K562 (cell line): ENCODE measurements at regions not wholly inside any gene's neighbourhood (a gene's known extent, or its start where the extent isn't known, plus 50 kb on each side); places are given as distances from the start of the nearest gene placed in this dataset.
A peak's percentile ranks its signal among the peaks of the same experiment; 100 is the strongest.

Experiments
- ATF2 ChIP-seq: sonication (generic); formaldehyde crosslinking; IDR thresholded peaks from 2 replicates; pipeline ENCODE4 v1.8.1; 2022; ENCODE audit warnings: missing genetic modification reagents
- CBX5 ChIP-seq: IDR thresholded peaks from 2 replicates; pipeline ENCODE4 v1.6.1; 2014; ENCODE audit warnings: low read depth, borderline replicate concordance
- CCNT2 ChIP-seq: IDR thresholded peaks from 2 replicates; pipeline ENCODE4 v1.6.1; 2011; ENCODE audit warnings: borderline replicate concordance, low read depth, mild to moderate bottlenecking, moderate library complexity, mixed read lengths, low read length; ENCODE audit not compliant: insufficient read length; ENCODE audit errors: extremely low read depth
- DIDO1 ChIP-seq: fragments of 450-650 bp; IDR thresholded peaks from 2 replicates; pipeline ENCODE4 v1.6.1; 2016; ENCODE audit warnings: low read depth, missing biosample characterization, missing genetic modification characterization
- ETV5 ChIP-seq: sonication (generic); formaldehyde crosslinking; IDR thresholded peaks from 2 replicates; pipeline ENCODE4 v1.4.0; 2020; ENCODE audit warnings: low read depth, mild to moderate bottlenecking, missing genetic modification reagents
- MAFG ChIP-seq: fragments of 450-650 bp; conservative IDR thresholded peaks from 2 replicates; pipeline ENCODE4 v1.6.1; 2016; ENCODE audit warnings: missing genetic modification characterization, missing compliant biosample characterization
- NR1H2 ChIP-seq: sonication (generic); formaldehyde crosslinking; IDR thresholded peaks from 2 replicates; pipeline ENCODE4 v1.4.0; 2020; ENCODE audit warnings: mild to moderate bottlenecking, missing genetic modification reagents
- PATZ1 ChIP-seq: fragments of 250-450 bp; sonication (Bioruptor Pico); IDR thresholded peaks from 2 replicates; pipeline ENCODE4 v1.5.0; 2020; ENCODE audit warnings: mild to moderate bottlenecking, borderline replicate concordance
- PHB2 ChIP-seq: fragments of 450-650 bp; IDR thresholded peaks from 2 replicates; pipeline ENCODE4 v1.6.1; 2017; ENCODE audit warnings: low read depth
- SMAD4 ChIP-seq: fragments of 250-450 bp; sonication (Bioruptor Pico); conservative IDR thresholded peaks from 2 replicates; pipeline ENCODE4 v1.8.0; 2021; ENCODE audit warnings: inconsistent platforms, mild to moderate bottlenecking, moderate library complexity
- ZBTB12 ChIP-seq: fragments of 250-450 bp; sonication (Bioruptor Pico); IDR thresholded peaks from 2 replicates; pipeline ENCODE4 v1.4.0; 2020
- ZFX ChIP-seq: sonication (generic); formaldehyde crosslinking; IDR thresholded peaks from 2 replicates; pipeline ENCODE4 v1.8.0; 2022; ENCODE audit warnings: mild to moderate bottlenecking, missing genetic modification reagents, moderate library complexity
- ZNF12 ChIP-seq: sonication (generic); formaldehyde crosslinking; IDR thresholded peaks from 2 replicates; pipeline ENCODE4 v1.4.0; 2020; ENCODE audit warnings: mild to moderate bottlenecking, missing genetic modification reagents
- ZNF121 ChIP-seq: sonication (generic); formaldehyde crosslinking; conservative IDR thresholded peaks from 2 replicates; pipeline ENCODE4 v1.8.0; 2022; ENCODE audit warnings: missing genetic modification reagents
- ZNF217 ChIP-seq: sonication (generic); formaldehyde crosslinking; IDR thresholded peaks from 2 replicates; pipeline ENCODE4 v1.8.0; 2022; ENCODE audit warnings: mild to moderate bottlenecking, missing genetic modification reagents
- TF ChIP-seq, protein P1 (sequence below): fragments of 250-450 bp; sonication (Bioruptor Pico); IDR thresholded peaks from 2 replicates; pipeline ENCODE4 v1.5.0; 2021
- TF ChIP-seq, protein P2 (sequence below): fragments of 450-650 bp; IDR thresholded peaks from 2 replicates; pipeline ENCODE4 v1.6.1; 2016
- TF ChIP-seq, protein P3 (sequence below): sonication (generic); formaldehyde crosslinking; IDR thresholded peaks from 2 replicates; pipeline ENCODE4 v1.8.0; 2022; ENCODE audit warnings: missing genetic modification reagents, mild to moderate bottlenecking, moderate library complexity, borderline replicate concordance
- TF ChIP-seq, protein P4 (sequence below): fragments of 450-650 bp; IDR thresholded peaks from 2 replicates; pipeline ENCODE4 v1.6.1; 2017; ENCODE audit warnings: mild to moderate bottlenecking, moderate library complexity

GRCh38 chr2:105669384-105669891 is 75.3 kb upstream of the NCK2 start (continued):
- TF ChIP-seq, protein P1, sequence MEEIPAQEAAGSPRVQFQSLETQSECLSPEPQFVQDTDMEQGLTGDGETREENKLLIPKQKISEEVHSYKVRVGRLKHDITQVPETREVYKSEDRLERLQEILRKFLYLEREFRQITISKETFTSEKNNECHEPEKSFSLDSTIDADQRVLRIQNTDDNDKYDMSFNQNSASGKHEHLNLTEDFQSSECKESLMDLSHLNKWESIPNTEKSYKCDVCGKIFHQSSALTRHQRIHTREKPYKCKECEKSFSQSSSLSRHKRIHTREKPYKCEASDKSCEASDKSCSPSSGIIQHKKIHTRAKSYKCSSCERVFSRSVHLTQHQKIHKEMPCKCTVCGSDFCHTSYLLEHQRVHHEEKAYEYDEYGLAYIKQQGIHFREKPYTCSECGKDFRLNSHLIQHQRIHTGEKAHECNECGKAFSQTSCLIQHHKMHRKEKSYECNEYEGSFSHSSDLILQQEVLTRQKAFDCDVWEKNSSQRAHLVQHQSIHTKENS (CRISPR knock-in tag), result no peak
- TF ChIP-seq CBX5, result no peak
- TF ChIP-seq ZNF12 (CRISPR knock-in tag), result no peak
- TF ChIP-seq ATF2 (CRISPR knock-in tag), result no peak
- no peak for TF ChIP-seq PATZ1
- TF ChIP-seq, protein P2, sequence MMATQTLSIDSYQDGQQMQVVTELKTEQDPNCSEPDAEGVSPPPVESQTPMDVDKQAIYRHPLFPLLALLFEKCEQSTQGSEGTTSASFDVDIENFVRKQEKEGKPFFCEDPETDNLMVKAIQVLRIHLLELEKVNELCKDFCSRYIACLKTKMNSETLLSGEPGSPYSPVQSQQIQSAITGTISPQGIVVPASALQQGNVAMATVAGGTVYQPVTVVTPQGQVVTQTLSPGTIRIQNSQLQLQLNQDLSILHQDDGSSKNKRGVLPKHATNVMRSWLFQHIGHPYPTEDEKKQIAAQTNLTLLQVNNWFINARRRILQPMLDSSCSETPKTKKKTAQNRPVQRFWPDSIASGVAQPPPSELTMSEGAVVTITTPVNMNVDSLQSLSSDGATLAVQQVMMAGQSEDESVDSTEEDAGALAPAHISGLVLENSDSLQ, result no peak
- peak; percentile 51 for TF ChIP-seq CCNT2
- TF ChIP-seq ZNF217 (CRISPR knock-in tag), result no peak
- TF ChIP-seq PHB2, result no peak
- TF ChIP-seq, protein P3, sequence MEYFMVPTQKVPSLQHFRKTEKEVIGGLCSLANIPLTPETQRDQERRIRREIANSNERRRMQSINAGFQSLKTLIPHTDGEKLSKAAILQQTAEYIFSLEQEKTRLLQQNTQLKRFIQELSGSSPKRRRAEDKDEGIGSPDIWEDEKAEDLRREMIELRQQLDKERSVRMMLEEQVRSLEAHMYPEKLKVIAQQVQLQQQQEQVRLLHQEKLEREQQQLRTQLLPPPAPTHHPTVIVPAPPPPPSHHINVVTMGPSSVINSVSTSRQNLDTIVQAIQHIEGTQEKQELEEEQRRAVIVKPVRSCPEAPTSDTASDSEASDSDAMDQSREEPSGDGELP (CRISPR knock-in tag), result no peak
- no peak for TF ChIP-seq NR1H2 (CRISPR knock-in tag)
- TF ChIP-seq DIDO1 (tag), result no peak
- TF ChIP-seq ZFX (CRISPR knock-in tag), result no peak
- no peak for TF ChIP-seq ZBTB12 (CRISPR knock-in tag)
- no peak for TF ChIP-seq ETV5 (CRISPR knock-in tag)
- TF ChIP-seq SMAD4 (CRISPR knock-in tag), result no peak
- TF ChIP-seq ZNF121, result no peak
- TF ChIP-seq, protein P4, sequence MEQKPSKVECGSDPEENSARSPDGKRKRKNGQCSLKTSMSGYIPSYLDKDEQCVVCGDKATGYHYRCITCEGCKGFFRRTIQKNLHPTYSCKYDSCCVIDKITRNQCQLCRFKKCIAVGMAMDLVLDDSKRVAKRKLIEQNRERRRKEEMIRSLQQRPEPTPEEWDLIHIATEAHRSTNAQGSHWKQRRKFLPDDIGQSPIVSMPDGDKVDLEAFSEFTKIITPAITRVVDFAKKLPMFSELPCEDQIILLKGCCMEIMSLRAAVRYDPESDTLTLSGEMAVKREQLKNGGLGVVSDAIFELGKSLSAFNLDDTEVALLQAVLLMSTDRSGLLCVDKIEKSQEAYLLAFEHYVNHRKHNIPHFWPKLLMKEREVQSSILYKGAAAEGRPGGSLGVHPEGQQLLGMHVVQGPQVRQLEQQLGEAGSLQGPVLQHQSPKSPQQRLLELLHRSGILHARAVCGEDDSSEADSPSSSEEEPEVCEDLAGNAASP, result no peak
- TF ChIP-seq MAFG (tag), result peak; percentile 86
